Heart left ventricle (tissue), 13 donors: ENCODE measurements at regions not wholly inside any gene's neighbourhood (a gene's known extent, or its start where the extent isn't known, plus 50 kb on each side); places are given as distances from the start of the nearest gene placed in this dataset.

Experiments used
- CTCF ChIP-seq, 12 donors: fragments of 200-600 bp; sonication (generic) in 4 of 12; IDR thresholded peaks; one replicate each; pipeline versions ENCODE4 v1.5.0 to v1.8.0; 2018 to 2022; ENCODE audit warnings: antibody characterized with exemption in 12 of 12, mild to moderate bottlenecking in 5 of 12
- POLR2A ChIP-seq, 2 donors: fragments of 450-650 bp; IDR thresholded peaks; one replicate each; pipeline ENCODE4 v1.6.1; 2017; ENCODE audit warnings: antibody characterized with exemption in 2 of 2, mild to moderate bottlenecking in 2 of 2, moderate library complexity in 2 of 2
- donor health status: ischemic (EF 13 %, LVEDD 7.1; RV severe dilation, severe dysfunction).
- donor health status: DM: no; HTN: yes; CAD: no.
- donor health status: DM: no; HTN: no; CAD: no.
- donor health status: ischemic (EF 25% LVEDD 6.9; RV normal size, moderate dysfunction).
- donor health status: ischemic (EF 25% LVEDD 5.7; RV mildly dilated, moderate dysfunction).
- donor health status: ischemic (EF 35%, LVEDD 5.7; RV mildly dilated, moderate dysfunction).
- donor health status: nonischemic (EF 11% LVEDD 7.7; RV severe dilation, severe dysfunction).
- donor health status: DM: yes; HTN: yes; CAD: no.
- donor health status: PGD.
- donor health status: ischemic (EF 29% LVEDD 5.4; RV normal size, mild dysfunction).
- donor health status: nonischemic (EF 23%, LVEDD 6.1; RV moderate dilation, normal function).

- no peak for TF ChIP-seq CTCF (IDR thresholded peaks at IDR 0.05)
- no peak for TF ChIP-seq POLR2A (IDR thresholded peaks at IDR 0.05)
These were observed 126.9 kb upstream of the ANKH start for GRCh38 chr5:14998491-14998890.
